Activated naive CD4-positive, alpha-beta T cell treated with anti-CD3 and anti-CD28 coated beads, Interleukin-2, amount 50 U/mL, for 24 hours (primary cell): ENCODE measurements at regions not wholly inside any gene's neighbourhood (a gene's known extent, or its start where the extent isn't known, plus 50 kb on each side); places are given as distances from the start of the nearest gene placed in this dataset.
A peak's percentile ranks its signal among the peaks of the same experiment; 100 is the strongest.

ENCODE experiments used
- H3K27ac Mint-ChIP-seq: one replicate; pipeline ENCODE4 v1.8.0; 2021; ENCODE audit warnings: mild to moderate bottlenecking, mixed read lengths
- H3K27me3 Mint-ChIP-seq: one replicate; pipeline ENCODE4 v1.8.0; 2021; ENCODE audit warnings: mixed read lengths
- H3K36me3 Mint-ChIP-seq: one replicate; pipeline ENCODE4 v1.8.0; 2021; ENCODE audit warnings: mixed read lengths
- H3K4me1 Mint-ChIP-seq: one replicate; pipeline ENCODE4 v1.8.0; 2021; ENCODE audit warnings: mixed read lengths
- H3K4me3 Mint-ChIP-seq: one replicate; pipeline ENCODE4 v1.8.0; 2021; ENCODE audit warnings: mild to moderate bottlenecking, mixed read lengths
- H3K9me3 Mint-ChIP-seq: one replicate; pipeline ENCODE4 v1.8.0; 2021; ENCODE audit warnings: mixed read lengths

- Mint-ChIP-seq H3K4me1 (no peaks in the 10 kb centered on the region), H3K27me3 (peaks cover 7% of the 10 kb centered on the region)
Observed at GRCh38 chr22:48478529-48479265, 1349.0 kb downstream of the BRD1 start.

DNA sequence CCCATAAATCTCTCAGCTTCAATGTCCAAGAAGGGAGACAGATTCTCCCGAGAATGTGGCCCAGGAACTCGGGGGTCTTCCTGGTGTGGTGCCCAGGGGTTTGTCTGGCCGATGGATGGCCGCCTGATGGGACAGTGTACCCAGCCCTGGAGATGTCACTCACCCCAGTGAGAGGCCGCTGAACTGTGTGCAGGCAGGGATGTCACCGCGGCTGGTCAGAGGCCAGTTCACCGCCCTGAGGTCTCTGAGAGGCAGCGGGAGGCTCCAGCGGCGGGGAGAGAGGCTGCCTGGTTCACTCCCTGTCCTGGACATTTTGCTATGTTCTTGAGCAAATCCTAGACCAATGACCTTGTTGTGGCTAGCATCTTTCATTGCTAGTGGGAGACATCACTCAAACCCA, 1349.5 kb downstream of the BRD1 start:
- no peak overlapping the region for H3K4me3 Mint-ChIP-seq
- H3K9me3 Mint-ChIP-seq = no peaks in the 10 kb centered on the region
- H3K27me3 Mint-ChIP-seq = peaks cover 8% of the 10 kb centered on the region
- no peak overlapping the region for H3K27ac Mint-ChIP-seq
- no peaks in the 10 kb centered on the region for H3K4me1 Mint-ChIP-seq
- H3K36me3 Mint-ChIP-seq = no peaks in the 10 kb centered on the region

More at GRCh38 chr22:48478529-48479265, 1349.0 kb downstream of the BRD1 start:
- Mint-ChIP-seq H3K4me3 (no peak overlapping the region), H3K36me3 (no peaks in the 10 kb centered on the region), H3K9me3 (no peaks in the 10 kb centered on the region), H3K27ac (no peak overlapping the region)

- Mint-ChIP-seq H3K27ac (no peak overlapping the region), H3K36me3 (no peaks in the 10 kb centered on the region), H3K4me3 (no peak overlapping the region), H3K9me3 (no peaks in the 10 kb centered on the region), H3K4me1 (no peaks in the 10 kb centered on the region), H3K27me3 (peaks cover 8% of the 10 kb centered on the region)
Observed at GRCh38 chr22:48477031-48477721, 1350.5 kb downstream of the BRD1 start.

DNA sequence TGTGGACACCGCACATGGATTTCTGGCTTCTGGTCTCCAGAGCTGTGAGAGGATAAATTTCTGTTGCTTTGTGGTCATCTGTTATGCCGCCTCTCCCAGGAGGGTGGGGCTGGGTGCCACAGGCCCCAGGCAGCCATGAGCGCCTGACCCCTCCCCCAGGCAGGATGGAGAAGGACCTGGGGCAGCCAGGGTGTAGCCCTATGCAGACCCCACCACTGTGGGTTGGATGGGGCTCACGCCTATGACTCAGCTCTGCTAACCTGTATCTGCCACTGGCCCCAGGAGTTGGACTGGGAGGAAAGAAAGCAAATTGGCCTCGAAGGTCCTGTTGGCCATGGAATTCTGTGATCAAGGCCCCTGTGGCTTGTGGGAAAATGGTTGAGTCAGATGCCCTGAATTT, 1351.1 kb downstream of the BRD1 start:
- Mint-ChIP-seq H3K36me3 (no peaks in the 10 kb centered on the region), H3K4me3 (no peak overlapping the region), H3K9me3 (no peaks in the 10 kb centered on the region), H3K4me1 (no peaks in the 10 kb centered on the region), H3K27ac (no peak overlapping the region), H3K27me3 (peaks cover 8% of the 10 kb centered on the region)

DNA sequence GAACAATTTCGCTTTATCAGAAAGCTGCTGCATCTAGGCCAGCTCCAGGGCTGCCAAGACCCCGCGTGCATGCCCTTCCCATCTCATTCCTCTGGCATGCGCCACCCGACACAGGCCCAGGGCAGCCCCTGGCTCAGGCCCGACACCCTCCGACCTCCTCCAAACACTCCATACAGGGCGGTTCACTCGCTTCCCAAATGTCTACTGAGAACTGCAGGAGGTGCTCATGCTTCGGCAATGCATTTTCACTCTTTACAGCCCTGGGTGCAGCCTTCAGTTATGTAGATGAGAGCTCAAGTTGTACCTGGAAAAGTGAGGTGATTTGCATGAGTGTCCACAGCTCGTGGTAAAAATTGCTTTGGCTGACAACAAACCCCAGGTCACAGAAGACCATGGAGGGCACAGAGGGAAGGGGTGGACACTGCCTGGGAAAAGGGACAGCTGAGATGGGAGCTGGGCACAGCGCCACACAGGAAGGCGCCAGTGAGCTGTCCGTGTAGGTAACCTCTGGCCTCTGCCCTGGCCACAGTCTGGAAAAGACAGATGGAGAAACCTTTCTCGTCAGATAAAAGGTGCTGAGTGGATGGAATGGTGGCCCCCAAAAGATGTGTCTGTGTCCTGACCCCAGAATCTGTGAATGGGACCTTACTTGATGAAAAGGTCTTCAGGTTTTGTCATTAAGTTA, 1351.9 kb downstream of the BRD1 start:
- Mint-ChIP-seq H3K4me1 (no peaks in the 10 kb centered on the region), H3K9me3 (no peaks in the 10 kb centered on the region), H3K27me3 (peaks cover 8% of the 10 kb centered on the region), H3K36me3 (no peaks in the 10 kb centered on the region), H3K27ac (no peak overlapping the region), H3K4me3 (no peak overlapping the region)

DNA sequence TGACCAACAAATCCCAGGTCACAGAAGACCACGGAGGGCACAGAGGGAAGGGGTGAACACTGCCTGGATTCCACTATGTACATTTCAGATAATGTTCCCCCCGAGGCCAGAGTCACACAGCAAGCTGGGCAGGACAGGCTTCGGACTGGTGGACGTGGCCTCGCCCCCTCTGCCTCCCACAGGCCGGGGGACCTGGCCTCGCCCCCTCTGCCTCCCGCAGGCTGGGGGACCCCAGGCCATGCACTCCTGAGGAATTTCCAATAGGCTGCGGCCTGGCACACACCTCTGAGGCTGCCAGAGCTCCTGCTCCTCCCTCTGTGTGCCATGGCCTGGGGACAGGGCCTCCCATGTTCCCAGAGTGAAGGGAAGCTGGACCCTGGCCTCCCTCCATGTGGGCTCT, 1352.8 kb downstream of the BRD1 start:
- no peak overlapping the region for H3K27ac Mint-ChIP-seq
- H3K27me3 Mint-ChIP-seq = peaks cover 8% of the 10 kb centered on the region
- no peaks in the 10 kb centered on the region for H3K4me1 Mint-ChIP-seq
- no peaks in the 10 kb centered on the region for H3K36me3 Mint-ChIP-seq
- H3K9me3 Mint-ChIP-seq = no peaks in the 10 kb centered on the region
- no peak overlapping the region for H3K4me3 Mint-ChIP-seq

GRCh38 chr22:48473202-48473601, 1354.5 kb downstream of the BRD1 start:
- Mint-ChIP-seq H3K36me3 (no peaks in the 10 kb centered on the region), H3K27ac (peak overlapping the region; percentile 17), H3K4me1 (no peaks in the 10 kb centered on the region), H3K9me3 (peaks cover 3% of the 10 kb centered on the region), H3K27me3 (peaks cover 8% of the 10 kb centered on the region), H3K4me3 (no peak overlapping the region)

- no peak overlapping the region for H3K4me3 Mint-ChIP-seq
- no peaks in the 10 kb centered on the region for H3K4me1 Mint-ChIP-seq
- peaks cover under 1% of the 10 kb centered on the region for H3K9me3 Mint-ChIP-seq
- no peaks in the 10 kb centered on the region for H3K36me3 Mint-ChIP-seq
- no peak overlapping the region for H3K27ac Mint-ChIP-seq
- H3K27me3 Mint-ChIP-seq = peaks cover 4% of the 10 kb centered on the region
Observed at GRCh38 chr22:48464246-48464645, 1363.4 kb downstream of the BRD1 start.

- no peak overlapping the region for H3K27ac Mint-ChIP-seq
- H3K27me3 Mint-ChIP-seq = peaks cover 4% of the 10 kb centered on the region
- H3K9me3 Mint-ChIP-seq = no peaks in the 10 kb centered on the region
- no peaks in the 10 kb centered on the region for H3K4me1 Mint-ChIP-seq
- no peak overlapping the region for H3K4me3 Mint-ChIP-seq
- no peaks in the 10 kb centered on the region for H3K36me3 Mint-ChIP-seq
Observed at GRCh38 chr22:48459859-48460823, 1367.5 kb downstream of the BRD1 start.

DNA sequence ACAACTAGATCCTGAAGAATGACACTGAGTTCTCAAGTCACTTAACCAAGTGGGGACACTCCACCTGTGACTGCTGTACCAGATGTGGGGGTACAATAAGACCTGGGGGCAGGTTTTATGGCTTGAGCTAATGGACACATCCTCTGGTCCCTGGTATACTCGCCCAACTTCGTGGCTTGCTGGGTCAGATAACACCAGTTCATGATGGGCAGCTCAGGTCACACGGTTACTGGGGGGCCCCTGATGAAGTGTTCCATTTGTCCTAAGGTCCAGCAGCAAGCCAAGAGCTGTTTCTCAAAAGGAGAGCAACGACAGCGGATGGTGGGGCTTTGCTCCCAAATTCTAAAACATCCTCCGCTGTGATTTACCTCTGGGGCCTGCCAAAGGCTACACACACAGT, 1368.4 kb downstream of the BRD1 start:
- H3K4me3 Mint-ChIP-seq = no peak overlapping the region
- H3K9me3 Mint-ChIP-seq = no peaks in the 10 kb centered on the region
- no peaks in the 10 kb centered on the region for H3K4me1 Mint-ChIP-seq
- H3K36me3 Mint-ChIP-seq = no peaks in the 10 kb centered on the region
- H3K27me3 Mint-ChIP-seq = peaks cover 4% of the 10 kb centered on the region
- no peak overlapping the region for H3K27ac Mint-ChIP-seq

DNA sequence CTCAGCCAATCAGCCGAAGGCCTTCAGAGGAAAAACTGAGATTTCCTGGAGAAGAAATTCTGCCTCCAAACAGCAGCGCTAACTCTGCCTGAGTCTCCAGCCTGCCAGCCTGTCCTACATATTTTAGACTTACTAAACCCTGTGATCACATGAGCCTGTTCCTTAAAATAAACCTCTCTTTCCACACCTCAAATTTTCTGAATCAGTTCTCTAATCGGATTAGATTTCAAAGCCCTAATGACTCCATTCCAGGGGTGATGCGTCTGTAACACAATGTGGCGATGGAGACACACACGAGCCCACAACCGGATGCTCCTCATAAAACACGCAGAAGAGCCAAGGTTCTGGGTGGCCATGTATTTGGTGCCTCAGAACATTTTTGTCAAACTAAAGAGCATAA, 1371.2 kb downstream of the BRD1 start:
- Mint-ChIP-seq H3K4me1 (no peaks in the 10 kb centered on the region), H3K27me3 (no peaks in the 10 kb centered on the region), H3K9me3 (no peaks in the 10 kb centered on the region), H3K4me3 (no peak overlapping the region), H3K27ac (no peak overlapping the region), H3K36me3 (no peaks in the 10 kb centered on the region)

- Mint-ChIP-seq H3K36me3 (no peaks in the 10 kb centered on the region), H3K27ac (no peak overlapping the region), H3K27me3 (peaks cover 5% of the 10 kb centered on the region), H3K4me3 (no peak overlapping the region), H3K4me1 (no peaks in the 10 kb centered on the region), H3K9me3 (no peaks in the 10 kb centered on the region)
Observed at GRCh38 chr22:48453751-48454485, 1373.8 kb downstream of the BRD1 start.

- Mint-ChIP-seq H3K27me3 (peaks cover 5% of the 10 kb centered on the region), H3K4me3 (no peak overlapping the region), H3K4me1 (no peaks in the 10 kb centered on the region), H3K36me3 (no peaks in the 10 kb centered on the region), H3K27ac (no peak overlapping the region), H3K9me3 (no peaks in the 10 kb centered on the region)
Observed at GRCh38 chr22:48453171-48453570, 1374.5 kb downstream of the BRD1 start.

GRCh38 chr22:48452766-48453165, 1374.9 kb downstream of the BRD1 start:
- H3K4me3 Mint-ChIP-seq = no peak overlapping the region
- no peak overlapping the region for H3K27ac Mint-ChIP-seq
- H3K36me3 Mint-ChIP-seq = no peaks in the 10 kb centered on the region
- H3K27me3 Mint-ChIP-seq = peaks cover 5% of the 10 kb centered on the region
- H3K4me1 Mint-ChIP-seq = no peaks in the 10 kb centered on the region
- no peaks in the 10 kb centered on the region for H3K9me3 Mint-ChIP-seq

DNA sequence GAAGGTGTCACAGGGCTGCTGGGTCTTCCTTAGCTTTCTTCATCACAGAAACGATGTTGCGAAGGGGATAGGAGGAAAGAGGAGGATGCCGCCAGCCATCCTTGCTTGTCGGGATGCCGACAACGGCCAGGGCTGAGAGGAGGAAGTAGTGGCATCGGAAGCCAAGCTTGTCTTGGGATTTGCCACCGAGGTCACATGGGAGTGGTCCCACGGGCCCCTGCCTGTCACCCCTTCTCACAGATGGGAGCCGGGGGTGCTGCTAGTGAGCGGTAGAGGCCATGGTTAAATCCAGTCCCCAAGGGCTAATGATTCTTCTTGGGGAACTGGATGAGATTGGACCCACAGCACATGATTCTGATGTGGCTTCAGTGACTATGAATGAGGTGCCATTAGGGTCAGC, 1375.8 kb downstream of the BRD1 start:
- no peak overlapping the region for H3K27ac Mint-ChIP-seq
- H3K27me3 Mint-ChIP-seq = peaks cover 5% of the 10 kb centered on the region
- H3K4me1 Mint-ChIP-seq = no peaks in the 10 kb centered on the region
- H3K9me3 Mint-ChIP-seq = no peaks in the 10 kb centered on the region
- no peak overlapping the region for H3K4me3 Mint-ChIP-seq
- no peaks in the 10 kb centered on the region for H3K36me3 Mint-ChIP-seq
